Vagina (tissue), 2 donors: ENCODE measurements at regions not wholly inside any gene's neighbourhood (a gene's known extent, or its start where the extent isn't known, plus 50 kb on each side); places are given as distances from the start of the nearest gene placed in this dataset.

Experiments used
- CTCF ChIP-seq, 3 experiments: fragments of 450-650 bp in 2 of 3; fragments of 200-600 bp in 1 of 3; sonication (generic) in 1 of 3; IDR thresholded peaks; one replicate each; pipeline ENCODE4 v1.5.1; 2017 to 2019; ENCODE audit warnings: antibody characterized with exemption in 3 of 3, mild to moderate bottlenecking in 2 of 3, moderate library complexity in 2 of 3
- POLR2AphosphoS5 ChIP-seq, 2 donors: sonication (generic); formaldehyde crosslinking; IDR thresholded peaks; one replicate each; pipeline ENCODE4 v1.9.0; 2017; ENCODE audit warnings: antibody characterized with exemption in 2 of 2, mild to moderate bottlenecking in 2 of 2, low read depth in 1 of 2; ENCODE audit not compliant: insufficient read depth in 1 of 2

GRCh38 chrX:4043951-4044350, 330.5 kb upstream of the PRKX start:
- TF ChIP-seq POLR2AphosphoS5 (IDR thresholded peaks at IDR 0.05; ENCODE audit: insufficient read depth in 1 of 2, low read depth in 1 of 2) (no peak), CTCF (IDR thresholded peaks at IDR 0.05) (no peak)
